SIG-M5 treated with dmso at 0.1 percent for 504 hours (cell line): ENCODE measurements at regions not wholly inside any gene's neighbourhood (a gene's known extent, or its start where the extent isn't known, plus 50 kb on each side); places are given as distances from the start of the nearest gene placed in this dataset.
"Not testable (repeated sequence)": the region's sequence is repeated elsewhere in the genome, so short reads cannot be mapped to it uniquely, and the experiment has no call there.

ENCODE experiments used
- DNase-seq: peaks from one replicate; lab custom pipeline; 2025; ENCODE audit not compliant: unreplicated experiment; lab: John Stamatoyannopoulos, UW

DNA sequence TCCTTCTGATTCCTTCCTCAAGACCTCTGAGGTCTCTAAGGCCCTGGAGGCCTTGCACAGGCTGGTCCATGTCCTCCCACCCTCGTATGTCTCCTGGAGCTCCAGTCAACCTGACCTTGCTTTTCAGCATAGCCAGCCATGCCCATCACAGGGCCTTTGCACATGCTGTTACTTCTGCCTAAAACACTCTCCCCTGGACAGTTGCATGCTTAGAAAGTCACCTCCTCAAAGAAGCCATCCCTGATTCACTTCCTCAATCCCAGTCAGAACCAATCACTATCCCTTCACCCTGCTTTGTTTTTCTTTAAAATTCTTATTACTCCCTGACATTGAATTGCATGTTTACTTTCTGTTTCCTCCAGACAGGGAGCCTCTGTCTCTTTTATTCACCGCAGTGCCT lies 322.1 kb upstream of the CCL2 start:
- DNase-seq = no peak

DNA sequence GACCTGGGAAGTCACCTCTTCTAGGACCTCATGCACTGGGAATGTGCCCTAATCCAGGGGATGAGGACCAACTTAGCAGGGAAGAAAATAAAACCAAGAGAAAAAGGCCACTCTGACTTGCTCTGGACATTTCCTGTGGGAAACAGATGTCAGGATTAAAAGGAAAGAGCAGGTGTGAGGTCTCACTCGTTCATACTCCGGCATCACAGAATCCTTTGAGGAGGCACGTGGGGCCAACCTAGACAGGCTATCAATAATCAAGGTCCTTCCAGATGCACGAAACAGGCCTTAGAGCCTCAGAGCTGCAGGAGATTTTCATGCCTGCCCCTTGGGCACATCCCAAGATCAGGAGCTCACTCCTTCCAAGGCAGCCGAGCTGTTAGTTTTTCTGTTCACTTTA lies 321.5 kb upstream of the CCL2 start:
- DNase-seq = no peak

DNA sequence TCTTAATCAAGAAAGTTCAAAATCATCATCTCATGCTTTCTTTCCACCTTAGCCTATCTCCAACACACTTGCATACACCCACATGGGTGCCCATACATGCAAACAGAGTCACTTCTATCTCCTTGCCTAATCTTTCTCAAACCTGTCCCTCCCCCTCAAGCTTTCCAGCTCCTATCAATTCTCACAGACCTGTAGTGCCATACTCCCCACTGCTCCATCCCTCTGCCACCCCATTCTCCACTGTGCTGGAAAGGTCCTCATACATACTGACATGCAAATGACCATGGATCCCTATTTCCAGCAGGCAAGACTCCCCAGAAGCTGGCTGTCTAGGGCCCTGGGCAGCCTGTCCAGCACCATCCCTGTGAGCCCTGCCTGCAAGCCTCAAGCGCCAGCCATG lies 320.4 kb upstream of the CCL2 start:
- DNase-seq = no peak

DNA sequence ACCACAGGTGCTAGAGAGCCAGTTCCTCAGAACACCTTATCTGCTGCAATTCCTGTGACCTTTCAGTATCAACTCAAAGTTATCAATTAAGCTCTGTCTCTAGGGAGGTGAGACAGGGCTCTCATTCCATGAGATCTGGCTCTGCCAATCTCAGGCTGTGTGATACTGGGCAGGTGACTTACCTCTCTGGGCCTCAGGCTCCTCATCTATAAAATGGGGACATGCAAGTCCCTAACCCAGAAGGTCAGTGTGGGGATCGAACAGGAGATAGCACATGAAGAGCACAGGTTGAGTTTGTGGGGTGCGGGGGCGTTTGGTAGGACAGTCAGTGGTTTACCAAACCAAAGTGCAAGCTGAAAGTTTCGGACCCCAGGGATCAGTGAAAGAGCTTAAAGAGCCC lies 319.3 kb upstream of the CCL2 start:
- DNase-seq = no peak

DNA sequence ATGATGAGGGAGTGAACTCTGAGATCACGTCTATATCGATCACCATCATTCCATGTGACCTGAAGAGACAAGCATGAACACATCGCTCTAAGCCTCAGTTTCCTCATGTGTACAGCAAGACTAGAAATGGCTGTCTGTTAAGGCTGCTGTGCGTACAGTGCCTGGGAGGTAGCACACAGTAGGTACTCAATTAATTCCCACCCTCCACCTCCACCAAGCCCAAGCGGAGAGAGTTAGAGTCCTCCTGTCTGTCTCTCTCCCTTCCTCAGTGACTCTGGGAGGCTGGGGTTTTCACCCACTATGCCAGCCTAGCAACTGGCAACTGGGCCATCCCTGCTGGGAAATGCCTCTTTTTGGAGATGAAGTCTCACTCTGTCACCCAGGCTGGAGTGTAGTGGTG lies 318.3 kb upstream of the CCL2 start:
- no peak for DNase-seq

DNA sequence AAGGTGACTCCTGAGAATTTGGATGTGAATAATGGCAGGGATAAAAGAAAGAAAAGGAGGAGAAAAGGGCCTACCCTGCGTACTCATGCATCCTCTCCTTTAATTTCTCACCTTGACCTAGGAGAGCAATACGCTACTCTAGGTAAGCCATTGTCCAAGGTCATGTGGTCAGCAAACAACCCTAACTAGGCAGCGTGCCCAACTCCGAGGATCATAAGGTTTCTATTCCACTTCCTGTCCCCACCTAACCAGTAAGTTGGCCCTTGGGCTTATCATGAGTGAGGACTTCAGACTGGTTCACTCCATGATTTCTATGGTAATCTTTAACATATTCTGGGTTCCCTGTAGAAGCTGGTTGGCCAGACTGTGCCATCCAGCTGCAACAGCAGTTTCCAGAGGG lies 315.1 kb upstream of the CCL2 start:
- DNase-seq = no peak

DNA sequence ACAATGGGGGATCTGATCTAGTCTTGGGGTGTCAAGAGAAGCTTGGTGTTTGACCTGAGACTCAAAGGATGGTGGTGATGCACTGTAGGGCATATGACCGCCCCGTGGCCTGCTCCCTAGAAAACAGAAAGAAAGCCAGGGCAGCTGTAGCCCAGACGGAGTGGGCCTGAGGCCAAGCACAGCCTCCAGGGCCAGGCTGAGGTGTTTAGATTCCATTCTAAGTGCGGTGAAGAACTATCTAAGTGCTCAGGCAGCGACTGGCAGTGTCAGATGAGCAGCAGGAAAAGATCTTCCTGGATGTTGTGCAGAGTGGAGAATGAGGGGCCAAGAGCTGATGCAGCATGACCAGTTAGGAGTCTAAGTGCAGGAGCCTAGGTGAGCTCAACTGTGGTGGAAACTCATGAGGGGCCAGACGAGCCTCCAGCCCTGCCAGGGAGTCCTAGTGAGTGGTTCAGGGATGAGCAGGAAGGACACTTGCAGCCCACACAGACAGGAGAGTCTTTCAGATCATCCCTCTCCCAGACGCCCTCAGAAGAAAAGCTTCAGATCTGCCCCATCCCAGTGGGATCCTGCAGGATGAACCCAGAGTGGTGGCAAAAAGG lies 314.2 kb upstream of the CCL2 start:
- DNase-seq = no peak

DNA sequence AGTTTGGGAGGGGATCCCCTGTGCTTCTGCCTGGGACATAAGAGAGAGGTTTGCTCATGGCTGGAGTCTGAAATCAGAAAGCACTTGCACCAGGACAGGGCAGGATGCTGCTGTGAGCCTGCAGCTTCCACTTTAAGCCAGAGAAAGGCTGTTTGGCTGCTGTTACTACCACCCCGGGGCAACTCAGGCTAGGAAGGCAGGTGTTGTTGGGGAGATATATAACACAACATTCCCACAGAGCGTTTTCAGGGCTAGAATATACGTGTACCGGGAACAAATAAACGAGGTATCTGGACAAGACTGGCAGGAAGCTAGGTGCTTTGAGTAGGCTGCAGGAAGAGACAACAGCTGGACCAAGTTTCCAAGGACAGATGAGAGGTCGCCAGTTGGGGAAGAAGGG lies 313.3 kb upstream of the CCL2 start:
- no peak for DNase-seq

DNA sequence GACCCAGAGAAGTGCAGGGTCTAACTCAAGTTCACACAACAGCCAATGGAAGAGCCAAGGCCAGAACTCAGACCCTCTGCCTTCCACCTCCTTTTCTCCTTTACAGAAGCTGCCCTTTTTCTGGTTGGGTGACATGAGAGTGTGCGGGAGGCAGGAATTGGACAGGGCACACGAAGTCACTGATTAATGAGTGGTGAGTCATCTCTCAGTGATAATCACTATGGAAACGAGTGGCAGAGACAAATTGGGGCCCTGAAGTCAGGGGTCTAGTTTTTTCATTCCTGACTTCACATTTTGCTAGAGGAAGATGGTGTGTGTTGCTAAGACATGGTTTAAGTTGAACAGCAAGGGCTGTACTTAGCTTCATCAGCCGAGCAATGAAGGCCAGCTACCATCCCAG lies 312.7 kb upstream of the CCL2 start:
- DNase-seq = no peak

DNA sequence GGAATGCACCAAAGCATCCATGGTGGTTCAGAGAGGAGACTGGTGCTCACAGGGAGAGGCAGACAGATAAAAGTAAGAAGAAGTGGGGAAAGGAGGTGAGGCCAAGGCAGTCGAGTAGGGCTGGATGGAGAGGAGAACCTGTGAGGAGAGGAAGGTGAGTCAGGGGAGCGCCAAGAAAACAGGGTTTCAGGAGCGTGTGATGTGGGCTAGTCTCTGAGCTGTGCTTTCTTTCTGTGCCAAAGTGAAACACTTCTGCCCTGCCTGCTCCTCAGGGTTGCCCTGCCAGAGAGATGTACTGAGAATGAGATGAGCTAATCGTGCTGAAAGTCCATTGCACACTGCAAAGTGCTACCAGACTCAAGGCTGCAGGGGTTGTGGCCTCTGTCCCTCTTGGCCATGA lies 310.7 kb upstream of the CCL2 start:
- no peak for DNase-seq

DNA sequence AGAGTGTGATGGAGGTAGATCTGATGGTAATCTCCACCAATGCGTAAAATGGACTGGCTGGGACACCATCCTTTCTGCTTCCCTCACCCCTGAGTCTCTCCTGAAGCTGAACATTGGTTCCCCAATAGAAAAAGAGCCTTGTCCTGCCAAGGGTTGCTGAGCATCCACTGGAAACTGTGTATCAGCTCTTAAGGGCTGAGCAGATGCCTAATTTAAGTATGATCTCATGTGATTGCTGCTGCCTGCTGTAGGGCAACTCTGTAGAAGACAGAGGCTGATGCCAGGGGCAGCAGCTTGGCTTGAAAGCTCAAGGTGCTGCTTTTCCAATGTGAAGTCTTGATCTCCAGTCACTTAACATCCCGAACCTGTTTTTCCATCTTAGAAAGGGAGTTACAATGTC lies 310.3 kb upstream of the CCL2 start:
- DNase-seq = no peak

DNA sequence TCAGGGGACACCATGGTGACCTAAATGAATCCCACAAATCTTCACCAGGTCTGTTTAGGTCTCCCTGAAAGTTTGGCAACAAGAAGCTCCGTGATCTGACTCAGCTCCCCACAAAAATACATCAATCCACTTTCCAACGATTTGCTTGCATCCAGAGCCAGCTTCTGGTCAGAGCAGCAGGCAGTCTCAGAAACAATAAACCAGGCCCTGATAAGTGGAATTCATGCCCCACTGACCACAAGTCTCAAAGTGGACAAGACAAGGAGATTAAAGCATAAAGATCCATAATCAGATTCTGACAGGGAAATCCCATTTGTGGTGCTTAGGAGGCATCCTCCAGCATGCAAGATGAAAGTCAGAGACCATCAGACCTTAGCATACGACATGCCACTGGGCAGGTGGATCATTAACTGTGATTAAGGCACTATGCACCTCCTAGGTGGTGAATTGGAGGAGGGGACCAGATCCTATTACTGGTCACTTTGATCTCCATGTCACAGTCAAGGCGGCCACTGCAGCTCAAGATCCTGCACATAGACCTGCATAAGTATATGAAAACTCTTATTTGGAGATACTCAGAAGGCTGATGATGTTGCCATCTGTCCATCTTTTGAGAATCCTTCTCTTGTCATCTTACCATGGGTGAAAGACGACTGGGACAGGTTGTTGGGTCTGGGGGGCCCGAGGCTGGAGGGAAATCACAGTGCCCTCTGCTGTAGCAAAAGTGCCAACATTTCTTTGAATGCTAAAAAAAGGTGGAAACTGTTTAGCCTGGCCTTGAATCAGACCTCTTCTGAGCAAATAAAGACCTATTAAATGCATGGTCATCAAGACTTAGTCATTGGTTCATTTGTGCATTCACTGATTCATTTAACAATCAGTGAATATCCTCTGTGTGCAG lies 309.2 kb upstream of the CCL2 start:
- DNase-seq = no peak

DNA sequence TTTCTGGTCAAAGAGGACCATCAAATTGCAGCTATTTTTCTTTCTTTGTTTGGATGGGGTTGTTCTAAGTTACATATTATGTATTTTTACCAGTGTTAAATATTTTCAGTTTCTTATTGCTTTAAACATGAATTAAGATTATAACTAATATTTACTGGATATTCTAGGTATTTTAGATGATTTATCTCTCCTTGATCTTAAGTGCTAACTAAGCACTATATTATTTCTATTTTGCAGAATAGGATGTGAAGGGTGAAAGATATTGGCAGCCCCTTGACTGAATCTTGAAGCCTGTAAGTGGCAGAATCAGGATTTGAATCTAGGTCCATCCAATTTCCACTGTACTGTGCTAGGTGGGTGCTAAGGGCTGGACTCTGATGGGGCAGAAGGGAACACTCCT lies 307.3 kb upstream of the CCL2 start:
- DNase-seq = no peak

DNA sequence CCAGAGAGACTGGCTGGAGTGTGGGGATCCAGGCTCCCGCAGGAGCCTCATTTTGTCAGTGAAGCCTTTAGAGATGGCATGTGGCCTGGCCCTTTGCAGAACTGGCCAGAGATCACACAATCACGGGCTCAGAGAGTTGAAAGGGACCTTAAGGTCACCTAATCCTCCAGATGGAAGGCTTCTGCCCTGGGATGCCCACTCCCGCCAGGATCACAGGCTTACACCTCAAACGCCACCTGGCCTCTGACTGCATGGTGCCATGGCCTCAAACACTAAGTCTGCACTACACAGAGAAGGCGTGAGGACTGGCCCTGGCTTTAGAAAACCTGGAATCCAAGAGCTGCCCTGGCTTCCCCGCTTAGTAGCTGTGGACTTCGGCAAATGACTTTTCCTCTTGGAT lies 306.8 kb upstream of the CCL2 start:
- DNase-seq = no peak

DNA sequence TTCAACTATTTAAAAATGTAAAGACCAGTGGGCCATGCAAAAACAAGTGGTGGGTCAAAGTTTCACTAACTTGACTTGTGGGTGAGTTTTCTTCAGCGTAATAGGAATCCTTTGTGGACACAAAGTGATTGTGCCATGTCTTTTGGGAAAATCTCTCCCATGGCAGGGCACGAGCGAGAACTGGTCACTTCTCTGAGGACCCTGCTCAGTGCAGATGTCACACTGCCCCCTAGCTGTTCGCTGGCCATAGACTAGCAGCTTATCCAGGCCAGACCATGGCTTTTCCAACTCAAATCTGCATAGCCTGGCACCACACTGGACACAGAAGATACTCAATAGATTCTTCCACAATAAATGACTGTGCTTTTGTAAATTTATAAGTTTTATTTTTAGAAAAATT lies 306.0 kb upstream of the CCL2 start:
- DNase-seq = no peak

DNA sequence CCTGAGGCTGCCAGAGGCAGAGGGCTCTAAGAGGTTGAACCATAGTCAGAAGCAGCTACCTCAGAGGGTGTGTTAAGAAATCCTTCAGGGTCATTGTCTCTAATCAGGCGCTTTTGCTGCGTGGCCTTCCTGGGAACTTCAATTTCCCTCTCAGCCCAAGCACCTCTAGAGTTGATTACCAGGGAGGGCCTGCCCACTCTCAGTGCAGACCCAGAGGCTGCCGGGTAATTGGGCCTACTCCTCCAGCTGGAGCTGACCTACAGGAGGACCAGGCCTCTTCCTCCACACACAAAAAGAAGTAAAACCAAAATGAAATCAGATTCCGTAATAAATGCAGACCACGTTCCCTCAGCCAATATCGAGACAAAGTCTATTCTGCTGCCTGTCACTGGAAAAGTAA lies 305.0 kb upstream of the CCL2 start:
- DNase-seq = no peak

DNA sequence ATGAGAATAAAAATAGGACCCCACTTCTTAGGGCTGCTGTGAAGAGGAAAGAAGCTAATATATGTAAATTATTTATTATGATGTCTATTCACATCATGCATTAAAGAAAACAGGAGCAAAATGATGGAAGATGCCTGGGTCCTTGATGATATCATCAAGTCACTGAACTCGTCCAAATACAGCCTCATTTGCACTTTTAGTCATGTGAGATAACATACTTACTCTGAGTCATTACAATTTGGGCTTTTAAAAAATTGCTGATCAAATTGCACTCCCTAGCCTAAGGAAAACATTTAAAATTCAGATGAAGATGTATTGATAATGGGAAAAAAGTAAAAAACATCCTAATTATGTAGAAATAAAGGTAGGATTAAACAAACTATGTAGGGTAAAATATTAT lies 302.7 kb upstream of the CCL2 start:
- no peak for DNase-seq

DNA sequence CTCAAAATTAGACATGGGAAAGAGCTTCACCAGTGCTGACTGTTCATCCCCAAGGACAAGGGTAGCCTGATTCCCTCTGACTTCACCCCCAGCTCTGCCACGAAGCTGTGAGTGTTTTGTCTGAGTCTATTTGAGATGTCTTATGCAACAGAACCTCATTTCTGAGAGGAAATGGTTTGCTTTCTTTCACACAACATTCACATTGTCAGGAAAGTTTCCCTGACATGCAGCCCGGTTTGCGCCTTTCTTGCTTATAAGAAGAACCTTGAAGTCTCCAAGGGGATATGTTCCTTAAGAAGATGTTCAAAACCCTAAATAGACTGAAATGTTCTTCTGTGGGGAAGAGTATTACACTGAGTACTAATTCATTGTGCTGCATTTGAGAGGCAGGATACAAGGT lies 300.5 kb upstream of the CCL2 start:
- DNase-seq = no peak

DNA sequence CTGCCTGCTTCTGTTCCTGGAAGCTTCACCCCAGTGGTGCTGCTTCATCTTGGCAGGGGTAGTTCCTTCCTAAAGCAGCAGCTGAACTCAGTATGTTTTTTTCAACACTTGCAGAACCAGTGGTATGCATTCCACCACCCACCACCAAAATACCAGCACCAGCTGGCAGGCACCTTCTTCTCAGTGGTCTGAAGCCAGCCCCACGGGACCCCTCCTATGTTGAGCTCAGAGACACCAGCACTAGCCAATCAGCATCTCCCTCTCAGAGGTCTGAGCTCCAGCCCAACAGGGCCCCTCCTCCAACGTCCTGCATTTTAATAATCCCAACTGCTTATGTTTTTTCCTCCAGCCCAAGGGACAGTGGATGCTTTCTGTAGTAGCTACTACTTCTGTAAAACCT lies 299.6 kb upstream of the CCL2 start:
- no peak for DNase-seq

DNA sequence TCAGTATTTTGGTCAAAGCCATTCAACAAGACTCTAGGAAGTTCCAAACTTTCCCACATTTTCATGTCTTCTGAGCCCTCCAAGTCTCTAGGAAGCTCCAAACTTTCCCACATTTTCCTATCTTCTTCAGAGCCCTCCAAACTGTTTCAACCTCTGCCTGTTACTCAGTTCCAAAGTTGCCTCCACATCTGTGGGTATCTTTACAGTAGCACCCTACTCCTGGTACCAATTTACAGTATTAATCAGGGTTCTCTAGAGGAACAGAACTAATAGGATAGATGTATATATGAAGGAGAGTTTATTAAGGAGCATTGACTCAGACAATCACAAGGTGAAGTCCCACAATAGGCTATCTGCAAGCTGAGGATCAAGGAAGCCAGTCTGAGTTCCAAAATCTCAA lies 296.0 kb upstream of the CCL2 start:
- DNase-seq = not testable (repeated sequence)

DNA sequence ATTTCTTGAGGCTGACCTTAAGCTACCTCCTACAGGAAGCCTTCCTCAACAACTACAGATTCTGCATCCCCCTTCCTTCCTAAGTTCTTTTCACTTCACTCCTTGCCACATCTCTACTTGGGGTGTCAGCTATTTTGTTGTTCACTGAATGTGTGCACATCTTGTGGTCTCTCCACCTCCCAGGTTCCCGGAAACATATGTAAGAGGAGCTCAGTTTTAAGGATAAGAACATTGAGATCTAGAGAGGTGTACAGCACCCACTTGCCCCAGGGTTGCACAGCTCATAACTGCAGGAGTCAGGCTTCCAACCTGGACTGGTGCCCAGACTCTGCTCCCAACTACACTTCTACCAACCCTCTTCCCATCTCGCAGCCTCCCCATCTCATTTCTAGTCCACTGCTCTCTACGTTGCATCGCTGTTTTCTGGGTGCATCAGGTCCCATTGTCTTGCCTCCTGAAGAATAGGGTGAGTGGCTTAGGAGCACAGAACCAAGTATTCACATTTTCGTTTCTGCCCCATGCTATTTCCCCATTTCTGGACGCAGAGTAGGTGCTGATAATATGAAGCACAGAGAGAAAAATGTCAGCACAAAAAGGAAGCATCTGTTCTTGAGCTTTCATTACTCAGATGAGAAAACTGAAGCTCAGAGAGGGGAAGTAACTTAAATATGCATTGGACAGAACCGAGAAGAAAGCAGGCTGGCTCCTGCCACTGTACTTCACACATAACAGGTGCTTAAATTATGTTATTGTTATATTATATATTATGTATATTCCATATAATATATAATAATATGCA lies 292.0 kb upstream of the CCL2 start:
- no peak for DNase-seq

DNA sequence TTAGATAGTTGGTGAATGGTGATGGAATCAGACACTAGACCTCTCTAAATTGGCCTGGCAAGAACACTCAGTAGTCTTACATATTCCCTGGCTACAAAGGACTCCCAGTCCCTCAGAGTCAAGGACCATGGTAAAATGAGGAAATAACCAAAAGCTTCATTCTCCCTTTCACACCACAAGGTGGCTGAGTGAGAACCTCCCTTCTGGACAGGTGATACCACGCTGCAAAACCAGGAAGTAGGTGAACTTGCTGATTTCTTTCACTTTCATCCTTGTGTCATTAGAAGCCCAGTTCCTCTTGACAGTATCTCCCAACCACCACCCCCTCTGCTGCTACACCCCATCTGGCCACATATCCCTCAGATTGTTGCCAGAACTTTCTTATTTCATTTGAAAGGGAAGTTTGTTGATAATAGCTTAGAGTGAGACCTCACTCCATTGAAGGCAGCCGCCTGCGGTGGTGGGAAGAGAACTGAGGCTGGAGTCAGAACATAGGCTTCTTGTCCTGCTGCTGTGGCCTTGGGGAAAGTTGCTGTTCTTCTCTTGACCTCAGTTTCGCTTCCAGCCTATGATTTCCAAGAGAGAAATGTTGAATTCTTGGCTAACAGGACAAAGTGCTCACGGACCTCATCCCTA lies 290.6 kb upstream of the CCL2 start:
- peak; percentile 8 for DNase-seq
